ENCODE measurements at regions not wholly inside any gene's neighbourhood (a gene's known extent, or its start where the extent isn't known, plus 50 kb on each side); places are given as distances from the start of the nearest gene placed in this dataset.

DNA sequence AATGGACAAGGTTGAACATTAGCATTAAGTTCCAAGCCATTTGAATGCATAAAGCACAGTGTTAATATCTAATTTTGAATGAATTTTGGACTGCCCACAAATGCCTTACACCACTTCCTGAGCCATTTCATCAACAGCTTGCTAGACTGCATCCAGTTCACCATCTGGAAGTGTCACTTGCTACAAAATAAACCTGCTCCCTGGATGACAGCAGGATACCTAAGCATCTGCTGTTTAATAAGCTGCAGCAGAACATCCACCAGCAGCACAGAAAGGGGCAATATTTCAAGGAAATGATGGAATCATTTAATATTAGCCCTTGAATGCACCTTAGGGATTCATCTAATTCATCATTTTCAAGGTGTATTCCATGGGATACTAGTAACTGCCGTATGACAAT is 76.6 kb upstream of the PCDH9 start:
- TF ChIP-seq TCF4 (CRISPR knock-in tag; IDR thresholded peaks at IDR 0.05; ENCODE audit: borderline replicate concordance), result no peak
- no peak for TF ChIP-seq RARB (CRISPR knock-in tag; IDR thresholded peaks at IDR 0.05)
- TF ChIP-seq CREB5 (CRISPR knock-in tag; IDR thresholded peaks at IDR 0.05; ENCODE audit: low read depth), result no peak
- TF ChIP-seq ZFP30 (CRISPR knock-in tag; IDR thresholded peaks at IDR 0.05), result no peak
- TF ChIP-seq ZNF565 (CRISPR knock-in tag; conservative IDR thresholded peaks at IDR 0.05; ENCODE audit: low read depth), result no peak
- TF ChIP-seq, protein P1, sequence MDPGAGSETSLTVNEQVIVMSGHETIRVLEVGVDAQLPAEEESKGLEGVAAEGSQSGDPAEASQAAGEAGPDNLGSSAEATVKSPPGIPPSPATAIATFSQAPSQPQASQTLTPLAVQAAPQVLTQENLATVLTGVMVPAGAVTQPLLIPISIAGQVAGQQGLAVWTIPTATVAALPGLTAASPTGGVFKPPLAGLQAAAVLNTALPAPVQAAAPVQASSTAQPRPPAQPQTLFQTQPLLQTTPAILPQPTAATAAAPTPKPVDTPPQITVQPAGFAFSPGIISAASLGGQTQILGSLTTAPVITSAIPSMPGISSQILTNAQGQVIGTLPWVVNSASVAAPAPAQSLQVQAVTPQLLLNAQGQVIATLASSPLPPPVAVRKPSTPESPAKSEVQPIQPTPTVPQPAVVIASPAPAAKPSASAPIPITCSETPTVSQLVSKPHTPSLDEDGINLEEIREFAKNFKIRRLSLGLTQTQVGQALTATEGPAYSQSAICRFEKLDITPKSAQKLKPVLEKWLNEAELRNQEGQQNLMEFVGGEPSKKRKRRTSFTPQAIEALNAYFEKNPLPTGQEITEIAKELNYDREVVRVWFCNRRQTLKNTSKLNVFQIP (CRISPR knock-in tag; IDR thresholded peaks at IDR 0.05; ENCODE audit: borderline replicate concordance, low read depth), result no peak
- TF ChIP-seq ZNF8 (CRISPR knock-in tag; IDR thresholded peaks at IDR 0.05), result no peak
- TF ChIP-seq ZNF70 (CRISPR knock-in tag; IDR thresholded peaks at IDR 0.05), result no peak
- no peak for TF ChIP-seq PATZ1 (CRISPR knock-in tag; IDR thresholded peaks at IDR 0.05; ENCODE audit: borderline replicate concordance)
